GM21381 (cell line): ENCODE measurements at regions not wholly inside any gene's neighbourhood (a gene's known extent, or its start where the extent isn't known, plus 50 kb on each side); places are given as distances from the start of the nearest gene placed in this dataset.

Experiments
- ATAC-seq: cut with Tn5 transposase; IDR thresholded peaks from one replicate; pipeline ENCODE4 v1.9.1; 2021; ENCODE audit warnings: mild to moderate bottlenecking, moderate library complexity; ENCODE audit not compliant: unreplicated experiment

GRCh38 chr9:116058421-116058820 is 95.2 kb upstream of the PAPPA start:
- ATAC-seq = no peak

- ATAC-seq = no peak
Measured at GRCh38 chr9:116059466-116059865, 94.1 kb upstream of the PAPPA start.

GRCh38 chr9:116060631-116061030 is 93.0 kb upstream of the PAPPA start:
- no peak for ATAC-seq

GRCh38 chr9:116061546-116062205 is 91.9 kb upstream of the PAPPA start:
- ATAC-seq = no peak

- ATAC-seq = no peak
Measured at GRCh38 chr9:116062206-116062550, 91.4 kb upstream of the PAPPA start.

GRCh38 chr9:116064970-116065369 is 88.6 kb upstream of the PAPPA start:
- ATAC-seq = no peak

- no peak for ATAC-seq
Measured at GRCh38 chr9:116066221-116066620, 87.4 kb upstream of the PAPPA start.

- no peak for ATAC-seq
Measured at GRCh38 chr9:116067566-116067965, 86.0 kb upstream of the PAPPA start.

GRCh38 chr9:116070256-116070914 is 83.2 kb upstream of the PAPPA start:
- no peak for ATAC-seq

- ATAC-seq = no peak
Measured at GRCh38 chr9:116072046-116072445, 81.5 kb upstream of the PAPPA start.

- no peak for ATAC-seq
Measured at GRCh38 chr9:116073826-116074225, 79.8 kb upstream of the PAPPA start.

- ATAC-seq = no peak
Measured at GRCh38 chr9:116074658-116075057, 78.9 kb upstream of the PAPPA start.

- ATAC-seq = no peak
Measured at GRCh38 chr9:116075191-116075590, 78.4 kb upstream of the PAPPA start.

- no peak for ATAC-seq
Measured at GRCh38 chr9:116078640-116079039, 75.0 kb upstream of the PAPPA start.

- no peak for ATAC-seq
Measured at GRCh38 chr9:116080561-116080960, 73.0 kb upstream of the PAPPA start.

GRCh38 chr9:116081435-116082115 is 72.0 kb upstream of the PAPPA start:
- ATAC-seq = no peak

GRCh38 chr9:116083837-116084236 is 69.8 kb upstream of the PAPPA start:
- ATAC-seq = no peak

- no peak for ATAC-seq
Measured at GRCh38 chr9:116084497-116084896, 69.1 kb upstream of the PAPPA start.

GRCh38 chr9:116087246-116087645 is 66.3 kb upstream of the PAPPA start:
- no peak for ATAC-seq

- no peak for ATAC-seq
Measured at GRCh38 chr9:116087751-116088194, 65.8 kb upstream of the PAPPA start.

- ATAC-seq = no peak
Measured at GRCh38 chr9:116088396-116088795, 65.2 kb upstream of the PAPPA start.
